Activated effector memory CD4-positive, alpha-beta T cell treated with anti-CD3 and anti-CD28 coated beads, Interleukin-2, amount 50 U/mL, for 16 hours (primary cell): ENCODE measurements at regions not wholly inside any gene's neighbourhood (a gene's known extent, or its start where the extent isn't known, plus 50 kb on each side); places are given as distances from the start of the nearest gene placed in this dataset.

Experiments used
- DNase-seq: peaks from one replicate; pipeline ENCODE4 v3.0.0-alpha.2; 2020

DNA sequence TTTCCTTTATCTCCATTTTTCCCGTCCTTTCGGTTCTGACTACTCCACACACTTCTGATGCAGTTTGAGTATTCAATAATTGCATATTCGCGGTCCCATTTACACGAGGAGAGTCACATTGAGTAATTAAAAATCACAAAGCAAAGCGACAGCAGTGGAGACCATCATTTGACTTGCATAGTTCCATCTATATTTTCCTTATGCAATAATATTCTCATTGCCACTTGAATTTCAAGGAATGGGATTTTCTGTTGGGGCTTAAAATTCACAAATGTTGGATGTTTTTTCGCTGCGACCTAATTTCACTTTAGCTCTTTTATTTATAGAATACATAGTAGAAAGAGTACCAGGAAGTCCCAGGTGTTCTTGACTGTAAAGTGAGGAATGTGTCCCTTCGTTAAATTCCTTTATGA, 186.8 kb downstream of the ZEB2 start:
- no peak for DNase-seq

DNA sequence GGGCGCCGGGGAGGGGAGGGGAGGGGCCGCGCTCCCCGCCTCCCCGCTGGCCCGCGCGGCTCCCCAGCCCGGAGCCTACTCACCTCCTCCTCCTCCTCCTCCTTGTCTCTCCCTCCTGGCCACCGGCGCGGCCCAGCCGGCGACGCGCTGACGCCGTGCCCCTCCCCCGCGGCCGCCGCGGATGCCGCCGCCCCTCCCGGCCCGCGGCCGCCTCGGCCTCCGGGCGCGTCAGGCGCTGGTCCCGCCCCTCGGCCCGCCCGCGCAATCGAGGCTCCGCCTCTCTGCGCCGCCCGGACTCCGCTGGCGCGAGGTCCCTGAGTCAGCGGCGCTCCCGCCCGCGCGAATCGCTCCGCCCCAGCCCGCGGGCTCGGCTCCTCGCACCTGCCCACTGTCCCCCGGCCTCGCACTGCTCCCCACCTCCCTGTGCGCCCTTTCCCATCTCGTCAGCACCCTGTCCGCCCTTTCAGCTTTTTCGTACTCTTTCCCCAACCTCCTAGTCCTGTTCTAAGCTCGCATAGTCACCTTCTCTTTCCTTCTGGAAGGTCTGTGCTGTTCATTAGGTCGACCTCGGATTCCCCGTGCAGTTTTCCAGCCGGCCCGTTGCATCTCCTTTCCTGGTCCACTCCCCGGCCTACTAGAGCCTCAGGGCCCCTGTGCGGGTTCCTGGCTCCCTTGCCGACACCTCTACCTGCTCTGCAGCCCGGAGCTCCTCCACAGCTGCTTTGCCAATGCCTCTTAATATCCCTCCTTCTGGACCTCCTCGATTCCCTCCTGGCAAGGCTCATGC, 187.4 kb downstream of the ZEB2 start:
- peak; percentile 96 for DNase-seq

DNA sequence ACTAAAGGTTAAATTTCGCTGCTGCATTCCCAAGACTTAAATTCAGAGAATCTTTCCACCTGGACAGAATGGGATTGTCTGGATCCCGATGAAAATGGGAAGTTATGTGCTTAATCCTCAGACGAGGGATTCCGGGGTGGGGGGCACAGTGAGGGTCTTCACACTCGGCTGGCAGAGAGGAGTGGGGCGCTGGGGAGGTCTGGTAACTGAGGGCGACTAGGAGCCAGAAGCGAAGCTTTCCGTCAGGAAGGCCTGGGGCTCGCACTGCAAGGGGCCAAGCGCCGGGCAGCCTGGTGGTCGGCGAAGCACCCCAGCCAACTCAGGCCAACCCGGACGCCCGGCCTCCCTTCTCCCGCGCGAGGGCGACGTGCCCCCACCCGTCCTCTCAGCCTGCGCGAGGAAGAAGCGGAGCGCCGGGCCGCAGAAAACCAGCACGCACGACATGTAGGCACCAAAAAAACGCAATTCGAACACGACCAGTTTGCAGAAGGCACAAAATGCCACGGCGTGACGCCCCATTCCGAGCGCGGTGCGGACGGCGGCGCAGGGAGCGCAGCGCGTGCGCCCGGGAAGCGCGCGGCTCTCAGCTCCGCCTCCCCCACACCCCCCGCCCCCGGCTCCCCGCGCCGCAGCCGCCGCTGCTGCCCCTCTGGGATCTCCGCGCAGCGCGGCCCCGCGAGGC, 188.1 kb downstream of the ZEB2 start:
- no peak for DNase-seq

DNA sequence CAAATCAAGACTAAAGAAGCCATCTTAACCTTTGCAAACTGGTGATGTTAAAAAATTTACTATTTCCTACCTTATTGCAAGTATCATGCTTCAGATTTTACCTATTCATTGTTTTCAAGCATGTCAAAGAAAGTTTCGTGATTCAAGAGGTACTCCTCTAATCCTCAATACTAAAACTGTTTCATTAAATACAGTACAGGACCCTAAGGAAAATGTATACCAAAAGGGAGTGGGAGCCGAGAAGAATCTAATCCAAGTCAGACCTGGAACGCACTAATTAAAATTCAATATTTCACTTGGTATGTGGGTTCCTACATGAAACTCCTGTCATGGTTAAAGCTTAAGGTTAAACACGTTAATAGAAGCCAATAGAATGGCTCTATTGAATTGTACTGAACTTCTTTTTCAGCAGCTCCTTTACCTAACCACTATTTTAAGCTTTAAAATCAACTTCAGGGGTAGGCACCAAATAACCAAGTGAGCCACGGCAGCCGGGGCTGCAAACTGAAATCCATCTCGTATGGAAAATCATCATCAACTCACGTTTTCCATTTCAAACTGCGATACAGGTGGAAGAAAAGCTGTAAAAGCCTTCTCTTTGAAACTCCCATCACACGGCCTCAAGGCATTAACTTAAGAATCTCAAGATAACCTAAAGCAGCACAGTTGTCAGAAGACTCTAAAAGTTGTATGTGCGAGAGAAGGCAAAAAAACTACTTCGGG, 188.8 kb downstream of the ZEB2 start:
- peak; percentile 66 for DNase-seq

DNA sequence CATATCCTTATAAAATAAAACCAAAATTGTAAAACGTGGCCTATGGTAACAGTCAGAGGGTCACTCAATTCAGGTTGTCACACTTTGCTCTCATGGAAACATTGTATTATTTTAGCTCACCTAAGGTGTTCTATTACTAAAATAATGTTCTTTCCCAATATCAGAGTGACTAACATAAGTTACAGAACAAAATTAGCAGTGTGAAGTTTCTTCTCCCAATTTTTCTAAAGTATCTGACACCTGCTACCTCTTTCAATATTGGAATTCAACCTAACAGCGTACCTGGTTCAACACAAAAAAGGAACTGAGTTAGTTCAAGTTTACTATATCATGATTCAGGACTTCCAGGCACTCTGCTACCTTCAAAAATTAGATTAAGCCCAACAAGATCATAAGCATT, 190.4 kb downstream of the ZEB2 start:
- DNase-seq: no peak

DNA sequence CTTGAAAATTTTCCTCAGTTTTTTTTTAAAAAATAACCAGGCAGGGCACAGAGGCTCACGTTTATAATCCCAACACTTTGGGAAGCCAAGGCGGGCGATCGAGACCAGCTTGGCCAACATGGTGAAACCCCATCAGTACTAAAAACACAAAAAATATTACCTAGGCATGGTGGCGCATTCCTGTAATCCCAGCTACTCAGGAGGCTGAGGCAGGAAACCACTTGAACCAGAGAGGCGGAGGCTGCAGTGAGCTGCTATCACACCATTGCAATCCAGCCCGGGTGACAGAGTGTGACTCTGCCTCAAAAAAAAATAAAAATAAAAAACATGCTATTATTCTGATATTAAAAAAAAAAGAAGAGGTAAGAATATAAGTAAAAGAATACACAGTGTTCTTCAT, 191.0 kb downstream of the ZEB2 start:
- DNase-seq: no peak

DNA sequence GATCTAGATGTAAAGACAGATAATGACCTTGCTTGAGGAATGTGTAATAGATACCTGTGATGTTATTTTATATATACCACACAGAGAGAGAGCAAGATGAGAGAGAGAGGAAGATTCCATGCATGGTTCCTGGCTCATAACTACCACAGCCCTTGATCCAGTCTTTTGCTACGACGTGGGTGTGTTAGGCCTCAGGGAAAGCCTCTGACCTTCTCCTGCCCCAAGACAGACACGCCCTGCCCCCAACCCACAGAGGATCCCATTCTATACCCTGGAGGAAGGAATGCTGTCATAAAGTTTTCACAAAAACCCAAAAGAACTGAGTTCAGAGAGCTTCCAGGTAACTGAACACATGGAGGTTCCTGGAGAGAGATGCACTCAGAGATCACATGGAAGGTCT, 193.1 kb downstream of the ZEB2 start:
- no peak for DNase-seq

DNA sequence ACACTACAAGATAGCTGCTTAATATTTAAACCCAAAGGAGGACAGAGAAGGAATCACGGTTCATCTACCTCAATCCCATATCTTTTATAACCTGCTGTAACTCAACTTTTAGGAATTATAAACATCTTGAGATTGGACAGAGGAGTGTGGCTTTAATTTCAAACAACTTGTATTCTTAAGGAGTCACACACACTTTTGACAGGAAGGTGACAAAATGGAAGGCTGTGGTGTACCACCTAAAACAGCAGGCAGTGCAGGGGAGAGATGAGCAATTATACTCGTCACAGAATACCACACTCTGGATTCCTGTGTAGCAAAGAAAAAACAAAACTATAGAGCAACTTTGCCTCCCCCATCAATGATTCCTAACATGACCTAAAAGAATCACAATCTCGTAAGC, 194.8 kb downstream of the ZEB2 start:
- DNase-seq: no peak

DNA sequence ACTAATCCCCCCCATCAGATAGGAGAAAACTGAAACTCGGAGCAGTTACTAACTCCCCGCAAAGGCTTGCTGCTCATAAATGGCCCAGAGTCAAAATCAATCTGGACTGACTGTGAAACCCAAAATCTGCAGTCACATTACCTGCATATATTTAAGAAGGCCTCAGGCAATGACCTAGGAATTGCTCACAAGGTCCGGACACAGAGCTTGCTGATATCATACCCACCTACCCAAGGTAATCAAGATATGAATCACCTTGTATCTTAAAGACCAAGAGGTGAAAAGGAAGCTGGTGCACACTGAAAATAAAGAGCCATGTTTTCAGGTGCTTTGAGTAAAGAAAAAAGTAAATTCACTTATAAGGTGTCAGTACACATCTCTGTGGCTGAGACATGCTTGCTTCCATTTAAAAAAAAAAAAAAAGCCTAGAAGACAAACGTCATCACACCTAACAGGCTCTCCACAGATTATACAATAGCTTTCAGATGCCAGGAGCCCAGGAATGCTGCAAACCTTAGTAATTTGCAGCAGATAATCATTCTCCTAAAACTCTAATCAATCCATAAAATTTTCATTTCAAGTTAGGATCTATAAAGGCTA, 195.4 kb downstream of the ZEB2 start:
- no peak for DNase-seq

DNA sequence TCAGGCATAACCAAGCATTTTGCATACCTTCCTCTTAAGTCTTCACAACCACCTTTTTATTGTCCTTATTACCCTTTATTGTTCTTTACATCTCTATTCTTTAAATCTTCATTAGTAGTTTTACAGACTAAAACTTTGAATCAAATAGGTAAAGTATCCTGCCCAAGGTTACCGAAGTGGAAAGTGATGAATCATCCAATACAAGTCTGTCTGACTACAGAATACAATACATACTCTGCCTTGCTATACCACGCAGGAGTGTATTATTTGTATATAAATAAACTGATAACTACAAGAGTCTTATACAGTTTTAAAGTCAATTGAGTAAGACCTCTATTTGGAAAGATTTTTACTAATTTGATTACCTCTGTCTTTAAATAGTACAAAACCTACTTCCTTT, 196.0 kb downstream of the ZEB2 start:
- no peak for DNase-seq

DNA sequence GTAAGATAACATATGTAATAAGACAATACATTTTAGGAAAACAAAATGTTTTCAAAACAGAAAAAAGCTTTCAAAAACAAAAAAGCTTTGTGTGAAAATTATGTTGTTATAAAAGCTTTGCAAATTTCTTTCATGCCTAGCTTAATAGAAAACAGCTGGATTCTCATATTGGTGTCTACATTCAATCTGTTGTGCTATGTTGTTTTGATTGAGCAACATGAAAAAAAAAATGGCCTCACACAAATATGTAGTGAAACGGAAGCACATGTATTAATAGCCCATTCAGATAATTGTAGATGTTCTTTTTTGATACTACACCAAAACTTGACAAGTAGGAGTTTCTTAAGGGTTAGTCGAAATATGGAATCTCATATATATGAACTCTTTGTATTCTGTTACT, 197.5 kb downstream of the ZEB2 start:
- no peak for DNase-seq

DNA sequence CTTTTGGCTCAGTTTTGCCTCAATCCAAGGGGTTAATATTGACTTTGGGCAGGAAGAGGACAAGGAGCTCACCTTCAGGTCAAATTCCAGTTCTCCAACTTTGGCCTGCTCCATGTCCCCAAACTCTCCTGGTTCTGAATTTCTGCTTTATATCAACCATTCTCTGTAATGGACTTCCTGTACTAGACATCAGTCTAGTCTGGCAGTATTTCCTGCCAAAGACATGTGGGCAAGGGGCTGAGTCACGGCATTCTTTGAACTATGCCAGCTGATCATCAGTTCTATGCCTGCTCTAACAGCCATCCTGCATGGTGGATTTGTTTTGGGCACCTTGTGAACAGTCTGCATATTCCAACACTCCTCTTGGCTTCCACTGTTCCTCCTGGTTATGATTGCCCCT, 199.4 kb downstream of the ZEB2 start:
- DNase-seq: peak; percentile 81

DNA sequence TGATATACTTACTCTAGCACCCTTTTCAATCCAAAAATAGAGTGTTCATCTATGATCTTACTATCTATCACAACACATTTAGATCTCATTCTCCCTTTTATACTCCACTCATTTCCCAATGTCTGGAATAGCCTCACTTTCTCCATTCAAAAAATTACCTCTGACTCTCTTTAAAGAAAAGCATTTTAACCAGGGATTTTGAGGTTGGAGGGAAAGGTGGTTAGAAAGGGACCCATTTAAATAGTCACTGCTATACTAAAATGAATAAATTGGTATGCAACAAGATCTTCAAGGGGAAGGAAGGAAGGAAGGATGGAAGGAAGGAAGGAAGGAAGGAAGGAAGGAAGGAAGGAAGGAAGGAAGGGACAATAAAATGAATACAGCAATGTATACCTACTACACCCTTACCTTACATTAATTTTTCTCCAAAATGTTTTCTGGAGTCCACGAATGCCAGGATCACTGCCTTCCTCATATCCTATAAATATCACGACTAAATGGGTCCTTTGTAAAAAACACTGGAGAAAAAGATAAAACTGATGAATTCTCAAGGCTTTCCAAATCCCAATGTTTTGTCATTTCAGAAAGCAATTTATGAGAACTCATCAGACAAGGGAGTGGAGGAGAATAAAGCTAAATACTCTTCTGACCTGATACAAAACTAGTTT, 202.7 kb downstream of the ZEB2 start:
- no peak for DNase-seq

DNA sequence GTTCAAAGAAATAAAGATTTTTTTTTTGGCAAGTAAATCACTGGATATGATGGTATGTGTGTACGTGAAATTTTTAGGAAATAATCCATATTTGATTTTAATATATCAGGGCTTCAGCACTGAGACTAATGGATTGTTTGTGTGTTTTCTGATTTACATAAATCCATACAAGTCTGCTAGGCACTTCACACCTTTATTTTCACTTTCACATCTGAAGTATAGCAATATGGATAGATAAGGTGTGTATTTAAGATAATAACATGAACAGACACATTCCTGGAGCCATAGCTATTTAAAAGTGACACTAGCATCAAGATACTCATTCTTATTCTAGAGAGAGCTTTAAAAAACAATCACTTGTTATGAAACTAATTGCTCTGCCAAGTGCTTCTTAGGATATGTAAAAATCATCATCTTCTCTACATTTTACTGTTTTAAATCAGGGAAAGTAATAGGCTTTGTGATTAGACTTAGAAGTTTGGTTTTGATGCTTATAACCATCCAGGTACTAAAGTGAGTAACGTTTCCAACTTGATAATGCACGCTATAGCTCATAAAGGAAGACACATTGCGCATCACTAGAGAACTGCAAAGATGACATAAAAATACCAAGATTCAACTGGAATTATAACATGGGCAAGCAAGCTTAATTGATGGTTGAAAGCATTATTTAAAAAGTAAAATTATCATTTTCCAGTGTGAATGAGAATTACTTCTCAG, 208.9 kb downstream of the ZEB2 start:
- DNase-seq: no peak

DNA sequence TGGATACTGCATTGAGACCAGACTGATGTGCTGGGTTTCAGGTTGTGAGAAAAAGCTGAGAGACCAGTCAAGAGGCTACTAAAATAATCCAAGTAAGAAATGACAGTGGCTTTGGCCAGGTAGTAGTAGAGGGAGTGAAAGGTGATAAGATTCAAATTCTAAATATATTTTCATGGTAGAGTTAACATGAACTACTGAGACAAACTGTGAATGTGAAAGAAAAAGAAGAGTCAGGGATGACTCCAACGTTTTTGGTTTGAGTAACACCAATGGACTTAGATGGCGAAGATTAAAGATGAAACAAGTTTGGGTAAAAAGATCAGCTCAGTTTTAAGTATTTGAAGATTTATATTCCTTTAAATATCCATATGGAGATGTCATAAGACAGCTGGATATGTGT, 209.4 kb downstream of the ZEB2 start:
- DNase-seq: no peak

DNA sequence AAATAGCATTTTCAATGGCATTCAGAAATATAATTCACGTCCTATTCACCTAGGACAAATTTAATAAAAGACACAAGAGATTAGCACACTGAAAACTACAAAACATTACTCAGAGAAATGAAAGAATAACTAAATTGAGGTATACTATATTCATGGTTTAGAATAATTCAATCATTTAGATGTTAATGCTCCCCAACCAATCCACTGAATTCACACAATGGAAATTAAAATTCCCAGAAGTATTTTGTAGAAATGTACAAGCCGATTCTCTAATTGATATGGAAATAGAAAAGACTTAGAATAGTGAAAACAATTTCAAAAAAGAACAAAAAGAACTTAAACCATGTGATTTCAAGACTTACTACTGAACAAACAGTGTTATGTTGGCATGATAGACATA, 212.2 kb downstream of the ZEB2 start:
- DNase-seq: no peak

DNA sequence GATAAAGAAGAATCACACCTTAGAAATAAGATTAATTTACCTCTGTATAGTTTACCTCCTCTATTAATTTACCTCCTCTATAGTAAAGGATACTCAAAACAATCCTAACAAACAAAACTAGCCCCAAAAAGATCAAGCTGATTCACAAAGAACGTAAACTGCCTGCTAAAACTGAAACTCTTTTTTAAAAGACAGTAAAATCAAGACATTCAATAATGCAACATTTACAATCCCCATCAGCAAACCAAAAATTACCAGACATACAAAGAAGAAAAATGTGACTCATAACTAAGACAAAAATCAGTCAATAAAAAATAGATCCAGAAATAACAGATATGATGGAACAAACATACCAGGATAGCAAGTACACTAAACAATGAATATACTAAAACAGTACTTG, 215.7 kb downstream of the ZEB2 start:
- DNase-seq: no peak

DNA sequence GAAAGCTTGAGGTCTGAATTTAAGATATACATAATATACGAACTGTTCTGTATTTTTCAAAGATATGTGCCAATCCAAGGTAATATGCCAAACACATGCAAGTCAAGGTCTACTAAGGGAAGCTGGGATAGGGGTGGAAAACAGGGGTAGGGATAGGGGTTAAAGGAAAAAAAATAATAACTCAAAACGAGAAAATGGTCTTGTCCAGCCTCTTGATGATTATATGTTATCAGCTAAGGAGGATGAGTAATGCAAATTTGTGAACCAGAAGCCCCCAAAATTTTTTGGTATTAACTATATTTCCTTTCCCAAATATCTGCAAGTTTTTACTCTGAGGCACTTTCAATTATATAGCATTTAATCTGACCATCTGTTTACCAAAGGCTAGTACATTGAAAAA, 219.3 kb downstream of the ZEB2 start:
- no peak for DNase-seq

DNA sequence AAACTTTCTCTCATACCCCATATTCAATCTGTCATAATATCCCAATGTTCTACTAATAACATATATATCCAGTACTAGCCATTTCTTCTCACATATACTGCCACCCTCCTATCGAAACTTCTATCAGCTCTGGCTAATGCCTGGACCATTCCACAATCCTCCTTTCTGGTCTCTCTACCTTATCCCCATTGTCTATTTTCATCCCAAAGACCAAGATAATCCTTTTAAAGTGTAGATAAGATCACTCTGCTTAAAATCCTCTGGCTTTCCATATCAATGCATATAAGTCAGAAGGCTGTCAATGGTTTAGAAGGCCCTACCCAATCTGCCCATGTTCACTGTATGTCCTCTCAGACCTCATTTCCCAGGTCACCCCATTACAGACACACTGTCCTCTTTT, 229.6 kb downstream of the ZEB2 start:
- DNase-seq: no peak

DNA sequence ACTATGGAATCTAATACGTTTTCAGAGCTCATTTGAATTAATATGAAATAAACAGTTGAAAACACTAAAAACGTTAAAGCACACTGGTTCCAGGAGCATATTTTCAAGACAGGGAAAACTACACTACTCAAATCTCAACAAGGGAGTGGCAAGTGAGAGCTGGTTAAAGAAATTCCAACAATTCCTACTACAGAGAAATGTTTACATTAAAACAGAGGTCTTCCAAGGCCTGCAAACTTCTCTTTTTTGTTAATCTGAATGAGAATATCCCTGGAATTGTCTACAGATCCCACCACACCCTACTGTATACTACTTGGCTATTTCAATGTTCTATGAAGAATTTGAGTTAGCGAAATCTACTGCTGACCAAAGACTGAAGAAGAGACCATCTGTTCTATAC, 231.5 kb downstream of the ZEB2 start:
- no peak for DNase-seq

DNA sequence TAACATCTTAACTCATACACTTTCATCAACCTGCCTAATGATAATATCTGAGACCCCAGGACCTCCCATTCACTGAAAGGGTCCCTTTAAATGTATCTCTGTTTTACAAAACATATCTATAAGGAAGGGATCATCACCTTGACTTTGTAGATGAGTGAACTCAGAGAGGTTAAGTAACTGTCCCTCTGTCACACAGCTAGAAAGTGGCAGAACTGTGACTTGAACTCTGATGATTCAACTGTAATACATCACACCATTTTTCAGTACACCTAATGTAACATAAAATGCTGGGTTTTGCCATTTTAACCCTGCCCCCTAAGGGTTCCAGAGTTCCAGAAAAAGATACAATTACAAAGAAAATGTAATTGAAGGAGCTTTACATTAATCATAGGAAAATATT, 234.6 kb downstream of the ZEB2 start:
- DNase-seq: no peak

DNA sequence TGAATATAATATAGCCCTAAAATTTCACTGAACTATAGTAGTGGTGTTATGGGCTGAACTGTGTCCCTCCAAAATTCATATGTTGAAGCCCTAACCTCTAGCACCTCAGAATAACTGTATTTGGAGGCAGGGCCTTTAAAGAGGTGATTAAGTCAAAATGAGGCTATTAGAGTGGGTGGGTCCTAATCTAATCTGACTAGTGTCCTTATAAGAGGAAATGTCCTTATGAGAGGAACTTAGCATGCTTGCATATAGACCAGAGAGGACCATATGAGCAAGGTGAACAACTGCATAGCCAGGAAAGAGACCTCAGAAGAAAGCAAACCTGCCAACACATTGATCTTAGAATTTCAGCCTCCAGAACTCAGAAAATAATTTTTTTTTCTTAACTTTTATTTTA, 238.4 kb downstream of the ZEB2 start:
- no peak for DNase-seq

DNA sequence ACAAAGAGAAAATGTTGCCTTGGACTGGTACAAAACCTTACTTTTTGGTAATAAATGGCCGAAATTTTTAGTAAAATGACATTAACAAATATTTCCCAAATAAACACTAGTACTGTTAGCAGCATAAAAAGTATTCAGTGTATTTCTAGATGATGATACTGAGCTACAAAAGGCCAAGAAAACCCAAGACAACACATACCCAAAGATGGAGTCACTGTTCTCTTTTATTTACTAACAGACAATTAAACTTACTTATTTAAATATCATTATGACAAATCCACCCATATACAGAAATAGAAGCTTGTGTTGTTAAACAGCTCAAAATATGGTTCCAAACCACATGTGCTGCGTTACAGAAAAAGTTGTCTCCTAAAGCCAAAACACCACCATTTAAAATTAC, 239.9 kb downstream of the ZEB2 start:
- no peak for DNase-seq
